SK-N-SH (cell line): ENCODE measurements at regions not wholly inside any gene's neighbourhood (a gene's known extent, or its start where the extent isn't known, plus 50 kb on each side); places are given as distances from the start of the nearest gene placed in this dataset.

ENCODE experiments used
- CTCF ChIA-PET: fragments of 300-600, 350-600 bp; formaldehyde crosslinking; extraction: SDS; loops from one replicate; lab custom pipeline; 2021; lab: Yijun Ruan, JAX
- POLR2A ChIA-PET: fragments of 350-600 bp; sonication (Branson Sonifier 250); formaldehyde crosslinking; extraction: SDS; loops from one replicate; lab custom pipeline; 2020; ENCODE audit warnings: antibody characterized with exemption, inconsistent platforms; lab: Yijun Ruan, JAX
- DNase-seq: peaks from one replicate; pipeline ENCODE4 v3.0.0; 2012
- H2AFZ ChIP-seq: fragments of 200-600 bp; sonication (generic); 2 replicates; pipeline ENCODE4 v1.8.1; 2016; ENCODE audit warnings: antibody characterized with exemption, mild to moderate bottlenecking, low read depth
- H3F3A ChIP-seq: fragments of 200-600 bp; sonication (generic); replicated peaks from 2 replicates; pipeline ENCODE3; 2016; ENCODE audit warnings: antibody characterized with exemption, mild to moderate bottlenecking; ENCODE audit not compliant: insufficient read depth
- H3K27ac ChIP-seq, 2 experiments: fragments of 200-500 bp in 1 of 2; fragments of 200-600 bp in 1 of 2; sonication (Bioruptor generic) in 1 of 2; sonication (generic), shearing (Covaris generic) in 1 of 2; 2 replicates each; pipeline versions ENCODE4 v1.5.1 to v1.6.1; 2014 to 2016; ENCODE audit warnings: low read depth in 2 of 2, inconsistent platforms in 1 of 2, low read length in 1 of 2, mild to moderate bottlenecking in 1 of 2, mixed read lengths in 1 of 2
- H3K27me3 ChIP-seq: fragments of 200-600 bp; sonication (generic), shearing (Covaris generic); 2 replicates; pipeline ENCODE4 v1.6.1; 2016; ENCODE audit warnings: mixed run types; ENCODE audit not compliant: insufficient read depth
- H3K36me3 ChIP-seq, 2 experiments: fragments of 200-500 bp in 1 of 2; fragments of 200-600 bp in 1 of 2; sonication (Bioruptor generic) in 1 of 2; sonication (generic) in 1 of 2; replicated peaks in 1 of 2; 2 replicates each; pipeline versions ENCODE3 to v1.5.1; 2014 to 2016; ENCODE audit warnings: low read length in 1 of 2, mild to moderate bottlenecking in 1 of 2; ENCODE audit not compliant: insufficient read depth in 2 of 2, control insufficient read depth in 1 of 2
- H3K4me1 ChIP-seq, 2 experiments: fragments of 200-500 bp in 1 of 2; fragments of 200-600 bp in 1 of 2; sonication (Bioruptor generic) in 1 of 2; sonication (generic), shearing (Covaris generic) in 1 of 2; 2 replicates each; pipeline versions ENCODE4 v1.5.1 to v1.6.1; 2014 to 2016; ENCODE audit warnings: low read depth in 1 of 2, low read length in 1 of 2, mixed run types in 1 of 2; ENCODE audit not compliant: insufficient read depth in 2 of 2, control insufficient read depth in 1 of 2
- H3K4me2 ChIP-seq: fragments of 200-600 bp; sonication (generic), shearing (Covaris generic); 2 replicates; pipeline ENCODE4 v1.6.1; 2017; ENCODE audit warnings: mixed run types
- H3K4me3 ChIP-seq, 2 experiments: fragments of 200-500 bp in 1 of 2; fragments of 200-600 bp in 1 of 2; sonication (Bioruptor generic) in 1 of 2; sonication (generic), shearing (Covaris generic) in 1 of 2; 2 replicates each; pipeline versions ENCODE4 v1.5.1 to v1.8.1; 2014 to 2016; ENCODE audit warnings: low read depth in 2 of 2, inconsistent platforms in 1 of 2, low read length in 1 of 2, mild to moderate bottlenecking in 1 of 2, mixed read lengths in 1 of 2, moderate library complexity in 1 of 2
- H3K79me2 ChIP-seq: fragments of 200-600 bp; sonication (generic); 2 replicates; pipeline ENCODE4 v1.8.1; 2017; ENCODE audit warnings: mild to moderate bottlenecking; ENCODE audit not compliant: insufficient read depth
- H3K9ac ChIP-seq: fragments of 200-600 bp; sonication (generic); 2 replicates; pipeline ENCODE4 v1.6.1; 2017; ENCODE audit warnings: mixed run types
- H3K9me2 ChIP-seq: fragments of 200-600 bp; sonication (generic); 2 replicates; pipeline ENCODE4 v1.6.1; 2017; ENCODE audit warnings: mixed run types
- H3K9me3 ChIP-seq: fragments of 200-600 bp; sonication (generic); 2 replicates; pipeline ENCODE4 v1.6.1; 2017; ENCODE audit warnings: mixed run types, mild to moderate bottlenecking, moderate library complexity
- H4K20me1 ChIP-seq: fragments of 200-600 bp; sonication (generic); 2 replicates; pipeline ENCODE4 v1.6.1; 2017; ENCODE audit warnings: mild to moderate bottlenecking, mixed run types; ENCODE audit not compliant: insufficient read depth
- FOSL2 ChIP-seq: IDR thresholded peaks from 2 replicates; pipeline ENCODE4 v1.4.0; 2012; ENCODE audit warnings: low read depth, mild to moderate bottlenecking, moderate library complexity, borderline replicate concordance
- FOXJ3 ChIP-seq: sonication (generic); formaldehyde crosslinking; IDR thresholded peaks from 2 replicates; pipeline ENCODE4 v1.5.1; 2020; ENCODE audit warnings: mild to moderate bottlenecking, missing genetic modification reagents
- GABPA ChIP-seq: IDR thresholded peaks from 2 replicates; pipeline ENCODE4 v1.4.0; 2012; ENCODE audit warnings: low read depth, mild to moderate bottlenecking
- GATA2 ChIP-seq: sonication (generic); formaldehyde crosslinking; IDR thresholded peaks from 2 replicates; pipeline ENCODE4 v1.5.0; 2020; ENCODE audit warnings: mild to moderate bottlenecking, missing genetic modification reagents
- MAX ChIP-seq: IDR thresholded peaks from 2 replicates; pipeline ENCODE4 v1.4.0; 2012; ENCODE audit warnings: low read depth
- NFIC ChIP-seq: IDR thresholded peaks from 2 replicates; pipeline ENCODE4 v1.4.0; 2012; ENCODE audit warnings: borderline replicate concordance
- NRF1 ChIP-seq: IDR thresholded peaks from 2 replicates; pipeline ENCODE4 v1.6.1; 2012; ENCODE audit warnings: low read depth, mild to moderate bottlenecking, low read length
- RCOR1 ChIP-seq: fragments of 150-350 bp; IDR thresholded peaks from 2 replicates; pipeline ENCODE4 v1.6.1; 2017; ENCODE audit warnings: antibody characterized with exemption, low read length
- REST ChIP-seq: IDR thresholded peaks from 2 replicates; pipeline ENCODE4 v1.6.1; 2012; ENCODE audit warnings: mild to moderate bottlenecking, low read depth, low read length, moderate library complexity
- SIN3A ChIP-seq: IDR thresholded peaks from 2 replicates; pipeline ENCODE4 v1.6.1; 2012; ENCODE audit warnings: low read depth, mild to moderate bottlenecking, low read length, moderate library complexity, borderline replicate concordance
- TEAD4 ChIP-seq: IDR thresholded peaks from 2 replicates; pipeline ENCODE4 v1.4.0; 2012; ENCODE audit warnings: mild to moderate bottlenecking, borderline replicate concordance; ENCODE audit not compliant: insufficient read depth
- USF1 ChIP-seq: IDR thresholded peaks from 2 replicates; pipeline ENCODE4 v1.4.0; 2012; ENCODE audit warnings: low read depth, borderline replicate concordance
- WGBS: methylation state at CpG from one replicate; pipeline ENCODE4 v1.1.6; 2017; ENCODE audit warnings: low lambda C conversion rate; 5-methylcytosine and 5-hydroxymethylcytosine counted together
- TF ChIP-seq, protein P1 (sequence below): fragments of 150-350 bp; IDR thresholded peaks from 2 replicates; pipeline ENCODE4 v1.6.1; 2017; ENCODE audit warnings: antibody characterized with exemption, low read length, low read depth, borderline replicate concordance
- TF ChIP-seq, protein P2 (sequence below): fragments of 200-600 bp; sonication (generic); IDR thresholded peaks from 2 replicates; pipeline ENCODE4 v1.6.1; 2017; ENCODE audit warnings: antibody characterized with exemption, mild to moderate bottlenecking, moderate library complexity

DNA sequence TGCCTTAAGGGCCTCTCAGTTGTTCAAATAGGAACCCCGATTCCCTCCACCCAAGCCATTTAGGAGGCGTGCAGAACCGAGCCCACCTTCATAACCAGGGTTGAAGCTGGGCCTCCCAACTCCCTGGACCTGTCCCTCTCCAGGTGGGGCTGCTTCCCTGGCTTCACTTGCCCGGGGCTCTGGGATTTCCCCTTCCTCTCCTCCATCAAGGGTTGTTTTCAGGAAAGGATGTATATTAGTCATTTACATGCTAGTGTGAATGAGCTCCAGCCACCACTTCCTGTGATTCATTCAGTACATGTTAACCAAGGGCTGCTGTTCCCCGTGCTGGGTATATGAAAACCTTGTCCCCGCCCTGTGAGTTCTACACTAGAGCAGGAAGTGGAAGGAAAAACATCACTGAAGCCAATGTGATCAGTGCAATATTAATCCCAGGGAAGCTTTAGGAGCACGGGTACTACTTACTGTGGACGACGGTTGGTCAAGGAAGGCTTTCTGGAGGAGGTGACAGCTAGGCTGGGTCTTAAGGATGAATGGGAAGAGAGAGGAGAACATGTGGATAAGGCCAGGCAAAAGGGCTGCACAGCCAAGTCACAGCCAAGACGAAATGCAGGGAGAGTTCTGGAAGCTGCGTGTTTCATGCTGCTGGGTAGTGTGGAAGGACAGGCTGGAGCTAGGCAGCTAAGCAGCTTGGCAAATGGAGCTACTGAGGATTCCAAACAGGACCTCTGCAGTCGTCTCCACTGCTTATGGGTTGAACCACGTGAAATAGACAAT is 150.1 kb upstream of the SHH start:
- peak overlapping the region; percentile 10; the same call in 1 of the 2 replicates for H3K9ac ChIP-seq
- H3K79me2 ChIP-seq: no peaks in the 10 kb centered on the region
- H3F3A ChIP-seq: no peaks in the 10 kb centered on the region
- no peaks in the 10 kb centered on the region for H3K4me1 ChIP-seq
- WGBS: 21% methylated on average over 12 of the region's 13 CpGs
- no peaks in the 10 kb centered on the region for H3K27me3 ChIP-seq
- H4K20me1 ChIP-seq: no peaks in the 10 kb centered on the region
- H3K9me2 ChIP-seq: no peaks in the 10 kb centered on the region
- ChIA-PET POLR2A (no interaction called here), CTCF (no interaction called here)
- H3K4me2 ChIP-seq: peak overlapping the region; percentile 68
- peak overlapping the region in 1 of 2 experiments; percentile 43; a peak in 2 of 4 replicates for H3K27ac ChIP-seq
- peak overlapping the region; percentile 18; the same call in 1 of the 2 replicates for H2AFZ ChIP-seq
- H3K9me3 ChIP-seq: no peaks in the 10 kb centered on the region
- TF ChIP-seq MAX (0 out of 2 replicates have a peak, but pooled peaks have one; percentile 19), RCOR1 (no peak), TEAD4 (no peak), FOSL2 (peak; percentile 52; the same call in 1 of the 2 replicates), REST (0 out of 2 replicates have a peak, but pooled peaks have one; percentile 4)
- no peaks in the 10 kb centered on the region for H3K36me3 ChIP-seq
- DNase-seq: no peak
- peak overlapping the region; percentile 22 to 36; a peak in 1 of 4 replicates for H3K4me3 ChIP-seq

DNA sequence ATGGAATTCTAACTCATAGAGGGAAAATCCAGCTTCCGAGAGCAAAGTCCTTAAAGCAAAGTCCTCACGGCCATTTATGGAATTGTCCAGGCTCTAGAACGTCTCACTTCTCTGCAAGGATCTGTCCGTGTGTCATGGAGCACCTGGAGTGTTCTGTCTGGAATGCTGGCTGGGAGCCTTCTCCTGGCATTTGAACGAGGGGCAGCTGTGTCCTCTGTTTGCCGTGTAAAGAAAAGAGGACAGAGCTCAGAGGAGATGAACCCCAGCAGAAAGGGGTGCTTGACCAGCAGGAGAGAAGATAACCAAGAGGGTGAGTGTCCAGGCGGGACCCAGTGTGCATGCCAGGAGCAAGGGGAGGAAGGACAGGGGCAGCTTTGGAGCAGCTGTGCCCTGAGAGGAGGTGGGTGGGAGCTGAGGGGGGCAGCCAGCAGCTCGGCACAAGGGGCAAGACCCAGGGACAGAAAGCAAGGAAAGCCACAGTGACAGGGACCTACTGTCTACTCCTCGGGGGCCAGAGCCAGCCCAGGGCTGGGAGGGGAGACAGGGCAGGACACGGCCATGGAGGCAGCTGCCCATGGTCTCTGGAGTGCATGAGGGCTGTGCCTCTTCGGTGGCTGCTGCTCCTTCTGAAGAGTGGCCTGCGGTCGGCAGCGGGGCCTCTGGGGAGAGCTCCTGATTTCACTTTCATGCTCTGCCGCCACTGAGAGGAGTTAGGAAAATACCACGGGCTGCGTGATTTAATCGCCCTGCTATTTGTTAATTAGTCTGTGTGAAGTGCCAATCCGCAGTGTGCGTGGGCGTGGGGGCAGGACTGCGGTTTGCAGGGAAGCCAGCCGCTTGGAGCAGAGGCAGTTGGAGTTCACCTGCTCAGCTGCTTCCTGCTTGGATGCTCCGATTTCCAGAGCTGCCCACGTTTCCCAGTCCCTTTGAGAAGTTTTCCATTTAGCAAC is 149.3 kb upstream of the SHH start:
- ChIA-PET POLR2A (no interaction called here), CTCF (no interaction called here)
- H3K4me1 ChIP-seq: no peaks in the 10 kb centered on the region
- no peaks in the 10 kb centered on the region for H3K9me2 ChIP-seq
- TF ChIP-seq GATA2 (CRISPR knock-in tag): no peak
- TF ChIP-seq NFIC: no peak
- TF ChIP-seq, protein P1, sequence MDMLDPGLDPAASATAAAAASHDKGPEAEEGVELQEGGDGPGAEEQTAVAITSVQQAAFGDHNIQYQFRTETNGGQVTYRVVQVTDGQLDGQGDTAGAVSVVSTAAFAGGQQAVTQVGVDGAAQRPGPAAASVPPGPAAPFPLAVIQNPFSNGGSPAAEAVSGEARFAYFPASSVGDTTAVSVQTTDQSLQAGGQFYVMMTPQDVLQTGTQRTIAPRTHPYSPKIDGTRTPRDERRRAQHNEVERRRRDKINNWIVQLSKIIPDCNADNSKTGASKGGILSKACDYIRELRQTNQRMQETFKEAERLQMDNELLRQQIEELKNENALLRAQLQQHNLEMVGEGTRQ: no peak
- TF ChIP-seq, protein P2, sequence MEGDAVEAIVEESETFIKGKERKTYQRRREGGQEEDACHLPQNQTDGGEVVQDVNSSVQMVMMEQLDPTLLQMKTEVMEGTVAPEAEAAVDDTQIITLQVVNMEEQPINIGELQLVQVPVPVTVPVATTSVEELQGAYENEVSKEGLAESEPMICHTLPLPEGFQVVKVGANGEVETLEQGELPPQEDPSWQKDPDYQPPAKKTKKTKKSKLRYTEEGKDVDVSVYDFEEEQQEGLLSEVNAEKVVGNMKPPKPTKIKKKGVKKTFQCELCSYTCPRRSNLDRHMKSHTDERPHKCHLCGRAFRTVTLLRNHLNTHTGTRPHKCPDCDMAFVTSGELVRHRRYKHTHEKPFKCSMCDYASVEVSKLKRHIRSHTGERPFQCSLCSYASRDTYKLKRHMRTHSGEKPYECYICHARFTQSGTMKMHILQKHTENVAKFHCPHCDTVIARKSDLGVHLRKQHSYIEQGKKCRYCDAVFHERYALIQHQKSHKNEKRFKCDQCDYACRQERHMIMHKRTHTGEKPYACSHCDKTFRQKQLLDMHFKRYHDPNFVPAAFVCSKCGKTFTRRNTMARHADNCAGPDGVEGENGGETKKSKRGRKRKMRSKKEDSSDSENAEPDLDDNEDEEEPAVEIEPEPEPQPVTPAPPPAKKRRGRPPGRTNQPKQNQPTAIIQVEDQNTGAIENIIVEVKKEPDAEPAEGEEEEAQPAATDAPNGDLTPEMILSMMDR: no peak
- no peak for TF ChIP-seq NRF1
- no peak for TF ChIP-seq FOXJ3 (CRISPR knock-in tag)
- no peak for TF ChIP-seq USF1
- no peak for TF ChIP-seq GABPA
- TF ChIP-seq SIN3A: no peak
- H3K4me3 ChIP-seq: peak overlapping the region; percentile 22 to 36; a peak in 1 of 4 replicates
- no peaks in the 10 kb centered on the region for H4K20me1 ChIP-seq
- H3K79me2 ChIP-seq: no peaks in the 10 kb centered on the region
- peak overlapping the region; percentile 18; the same call in 1 of the 2 replicates for H2AFZ ChIP-seq
- H3K27ac ChIP-seq: peak overlapping the region in 1 of 2 experiments; percentile 43; a peak in 2 of 4 replicates
- H3K9ac ChIP-seq: peak overlapping the region; percentile 10; the same call in 1 of the 2 replicates
- 16% methylated on average over 23 of the region's 25 CpGs for WGBS
- peak overlapping the region; percentile 68 for H3K4me2 ChIP-seq
- no peaks in the 10 kb centered on the region for H3K9me3 ChIP-seq
- DNase-seq: no peak
- no peaks in the 10 kb centered on the region for H3F3A ChIP-seq
- no peaks in the 10 kb centered on the region for H3K36me3 ChIP-seq
- no peaks in the 10 kb centered on the region for H3K27me3 ChIP-seq
